ENCODE measurements at regions not wholly inside any gene's neighbourhood (a gene's known extent, or its start where the extent isn't known, plus 50 kb on each side); places are given as distances from the start of the nearest gene placed in this dataset.

DNA sequence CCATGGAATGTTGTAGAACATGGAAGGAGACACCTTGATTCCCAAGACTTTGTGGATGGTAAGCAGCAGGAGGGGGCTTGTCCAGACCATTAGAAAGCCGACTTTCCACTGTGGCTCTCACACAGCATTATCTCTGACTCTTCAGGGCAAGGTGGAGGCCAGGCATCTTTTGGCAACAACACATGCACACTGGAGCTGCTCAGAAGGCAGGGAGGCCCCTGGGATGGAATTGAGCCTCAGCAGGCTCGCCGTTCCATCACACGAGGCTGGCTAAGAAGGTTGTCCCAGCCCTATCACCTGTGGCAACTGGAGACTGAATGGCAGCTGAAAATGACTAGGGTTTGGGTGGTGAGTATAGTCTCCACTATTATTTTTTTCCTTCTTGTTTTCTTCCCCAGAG lies 76.3 kb upstream of the TMEM45B start:
- H3K27ac ChIP-seq: no peak overlapping the region
- no peaks in the 10 kb centered on the region for H3K9me3 ChIP-seq (ENCODE audit: low read depth)
- DNase-seq (ENCODE audit: low spot score): no peak
- H3K27me3 ChIP-seq: no peaks in the 10 kb centered on the region
- no peaks in the 10 kb centered on the region for H3K4me1 ChIP-seq (ENCODE audit: insufficient read depth)
- no peak overlapping the region for H3K4me2 ChIP-seq
- H2AFZ ChIP-seq: no peak overlapping the region
- WGBS (ENCODE audit: low lambda C conversion rate, missing lambda C conversion rate): 90% methylated on average over 4 of the region's 4 CpGs
- H3K9me2 ChIP-seq (replicated peaks; ENCODE audit: insufficient read depth): no peaks in the 10 kb centered on the region
- H3K36me3 ChIP-seq (replicated peaks; ENCODE audit: insufficient read depth, low read depth): no peaks in the 10 kb centered on the region
- no peaks in the 10 kb centered on the region for H3K79me2 ChIP-seq
- no peak overlapping the region for H3K4me3 ChIP-seq
- no peaks in the 10 kb centered on the region for H4K20me1 ChIP-seq (ENCODE audit: insufficient read depth, poor library complexity, severe bottlenecking)
- TF ChIP-seq CTCF (IDR thresholded peaks at IDR 0.05; ENCODE audit: poor library complexity): no peak
- TF ChIP-seq EZH2phosphoT487 (IDR thresholded peaks at IDR 0.05; ENCODE audit: low read depth, severe bottlenecking, unreplicated experiment): no peak
- no peak for TF ChIP-seq EZH2 (IDR thresholded peaks at IDR 0.05; ENCODE audit: borderline replicate concordance)

DNA sequence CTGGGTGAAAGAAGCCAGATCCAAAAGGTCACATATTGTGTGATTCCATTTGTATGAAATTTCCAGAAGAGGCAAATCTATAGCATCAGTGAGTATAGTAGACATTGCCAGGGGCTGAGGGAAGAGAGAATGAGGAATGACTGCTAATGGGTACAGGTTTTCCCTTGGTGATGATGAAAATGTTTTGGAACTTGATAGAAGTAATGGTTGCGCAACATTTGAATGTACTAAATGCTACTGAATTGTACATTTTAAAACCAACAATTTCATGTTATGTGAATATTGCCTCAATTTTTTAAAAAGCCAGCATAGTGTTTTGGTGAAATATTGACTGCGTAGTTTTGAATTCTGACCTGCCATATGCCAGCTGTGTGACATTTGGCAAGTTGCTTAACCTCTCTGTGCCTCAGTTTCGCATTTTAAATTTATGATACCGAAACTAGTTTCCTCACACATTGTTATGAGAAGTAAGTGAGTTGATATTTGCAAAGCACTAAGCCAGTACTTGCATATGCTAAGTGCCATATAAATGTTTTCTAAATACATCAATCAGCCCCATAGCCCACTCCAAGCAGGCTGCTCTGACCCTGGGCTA lies 75.4 kb upstream of the TMEM45B start:
- H3K4me2 ChIP-seq: no peak overlapping the region
- H3K4me3 ChIP-seq: no peak overlapping the region
- no peaks in the 10 kb centered on the region for H3K27me3 ChIP-seq
- 95% methylated on average over 4 of the region's 4 CpGs for WGBS (ENCODE audit: low lambda C conversion rate, missing lambda C conversion rate)
- no peaks in the 10 kb centered on the region for H3K36me3 ChIP-seq (replicated peaks; ENCODE audit: insufficient read depth, low read depth)
- no peak overlapping the region for H2AFZ ChIP-seq
- no peaks in the 10 kb centered on the region for H3K79me2 ChIP-seq
- no peaks in the 10 kb centered on the region for H4K20me1 ChIP-seq (ENCODE audit: insufficient read depth, poor library complexity, severe bottlenecking)
- TF ChIP-seq CTCF (IDR thresholded peaks at IDR 0.05; ENCODE audit: poor library complexity): no peak
- TF ChIP-seq EZH2phosphoT487 (IDR thresholded peaks at IDR 0.05; ENCODE audit: low read depth, severe bottlenecking, unreplicated experiment): no peak
- no peak for TF ChIP-seq EZH2 (IDR thresholded peaks at IDR 0.05; ENCODE audit: borderline replicate concordance)
- no peaks in the 10 kb centered on the region for H3K9me3 ChIP-seq (ENCODE audit: low read depth)
- H3K27ac ChIP-seq: no peak overlapping the region
- DNase-seq (ENCODE audit: low spot score): no peak
- H3K9me2 ChIP-seq (replicated peaks; ENCODE audit: insufficient read depth): no peaks in the 10 kb centered on the region
- no peaks in the 10 kb centered on the region for H3K4me1 ChIP-seq (ENCODE audit: insufficient read depth)

DNA sequence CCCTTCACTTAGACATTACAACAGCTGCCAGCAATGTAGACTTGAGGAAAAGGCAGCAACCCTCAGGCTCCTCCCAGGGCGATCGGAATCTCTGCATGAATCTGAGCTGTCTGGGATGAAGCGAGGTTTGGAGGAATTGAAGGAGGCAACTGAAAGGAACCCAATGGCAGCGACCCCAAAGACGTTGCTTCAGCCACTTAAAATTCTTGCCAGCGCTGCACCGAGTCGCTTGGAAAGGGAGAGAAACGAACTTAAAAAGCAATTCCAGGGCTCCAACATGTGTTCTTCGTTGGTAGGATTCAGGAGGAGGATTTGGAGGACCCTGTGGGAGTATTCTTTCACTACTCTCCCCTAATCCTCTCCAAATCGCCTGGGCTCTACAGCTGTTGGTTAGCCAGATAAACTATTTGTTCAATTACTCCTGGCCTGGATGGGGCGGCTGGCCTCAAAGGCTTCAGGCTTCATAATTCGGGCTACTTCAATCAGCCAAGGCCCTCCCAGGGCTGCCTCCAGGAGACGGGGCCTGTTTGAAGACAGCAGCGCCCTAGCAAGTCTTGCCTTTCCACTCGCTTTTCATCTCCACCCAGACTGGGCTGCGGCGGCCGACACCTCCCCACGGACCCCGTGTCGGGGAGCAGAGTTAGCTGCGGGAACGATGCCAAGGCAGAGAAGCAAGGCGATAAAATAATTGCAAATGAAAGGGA lies 72.4 kb upstream of the TMEM45B start:
- Histone ChIP-seq H3K4me3 (no peak overlapping the region), H3K4me2 (no peak overlapping the region), H3K79me2 (no peaks in the 10 kb centered on the region), H3K9me3 (ENCODE audit: low read depth) (no peaks in the 10 kb centered on the region), H3K4me1 (ENCODE audit: insufficient read depth) (no peaks in the 10 kb centered on the region), H3K27ac (no peak overlapping the region), H3K27me3 (no peaks in the 10 kb centered on the region), H4K20me1 (ENCODE audit: insufficient read depth, poor library complexity, severe bottlenecking) (no peaks in the 10 kb centered on the region), H2AFZ (no peak overlapping the region), H3K36me3 (replicated peaks; ENCODE audit: insufficient read depth, low read depth) (no peaks in the 10 kb centered on the region), H3K9me2 (replicated peaks; ENCODE audit: insufficient read depth) (no peaks in the 10 kb centered on the region)
- no peak for DNase-seq (ENCODE audit: low spot score)
- TF ChIP-seq EZH2phosphoT487 (IDR thresholded peaks at IDR 0.05; ENCODE audit: low read depth, severe bottlenecking, unreplicated experiment): no peak
- TF ChIP-seq EZH2 (IDR thresholded peaks at IDR 0.05; ENCODE audit: borderline replicate concordance): no peak
- TF ChIP-seq CTCF (IDR thresholded peaks at IDR 0.05; ENCODE audit: poor library complexity): no peak
- WGBS (ENCODE audit: low lambda C conversion rate, missing lambda C conversion rate): 56% methylated on average over 25 of the region's 25 CpGs

All from hepatocyte (in vitro differentiated cells).